Naive thymus-derived CD4-positive, alpha-beta T cell (primary cell): ENCODE measurements at regions not wholly inside any gene's neighbourhood (a gene's known extent, or its start where the extent isn't known, plus 50 kb on each side); places are given as distances from the start of the nearest gene placed in this dataset.

Source experiments
- ATAC-seq: fragments of 150-1000 bp; cut with Tn5 transposase; 2 replicates; pipeline ENCODE4 v1.10.0; 2021; ENCODE audit warnings: mild to moderate bottlenecking, moderate library complexity
- CTCF ChIA-PET: fragments of 350-600 bp; sonication (Branson Sonifier 250); formaldehyde crosslinking; loops from one replicate; lab custom pipeline; 2021; ENCODE audit warnings: antibody characterized with exemption; lab: Charles Lee
- POLR2A ChIA-PET: fragments of 350-600 bp; sonication (Branson Sonifier 250); formaldehyde crosslinking; loops from one replicate; lab custom pipeline; 2021; ENCODE audit warnings: antibody characterized with exemption, inconsistent platforms; lab: Charles Lee
- DNase-seq, 9 donors: peaks; one replicate each; pipeline versions ENCODE4 v3.0.0 to v3.0.0-alpha.2; 2020 to 2022; ENCODE audit warnings: mixed read lengths in 1 of 9
- H3K27ac ChIP-seq: one replicate; pipeline ENCODE4 v1.7.0; 2013; ENCODE audit warnings: mild to moderate bottlenecking, low read depth, low read length, moderate library complexity
- H3K27me3 ChIP-seq, 2 donors: one replicate each; pipeline ENCODE4 v1.7.0; 2013; ENCODE audit warnings: low read length in 2 of 2, mild to moderate bottlenecking in 2 of 2, moderate library complexity in 2 of 2; ENCODE audit not compliant: control insufficient read depth in 2 of 2, insufficient read depth in 2 of 2
- H3K36me3 ChIP-seq, 3 experiments: 1 replicate in 2 of 3; 2 replicates in 1 of 3; pipeline ENCODE4 v1.7.0; 2013; ENCODE audit warnings: low read length in 3 of 3, mild to moderate bottlenecking in 3 of 3, moderate library complexity in 1 of 3; ENCODE audit not compliant: insufficient read depth in 3 of 3, control insufficient read depth in 2 of 3
- H3K4me1 ChIP-seq, 2 donors: one replicate each; pipeline ENCODE4 v1.7.0; 2013; ENCODE audit warnings: low read length in 2 of 2, mild to moderate bottlenecking in 2 of 2, moderate library complexity in 1 of 2; ENCODE audit not compliant: control insufficient read depth in 2 of 2, insufficient read depth in 2 of 2
- H3K4me3 ChIP-seq: 2 replicates; pipeline ENCODE4 v1.7.0; 2013; ENCODE audit warnings: mild to moderate bottlenecking, low read length
- H3K9me3 ChIP-seq, 3 experiments: 1 replicate in 2 of 3; 2 replicates in 1 of 3; pipeline ENCODE4 v1.7.0; 2013; ENCODE audit warnings: low read length in 3 of 3; ENCODE audit not compliant: control insufficient read depth in 2 of 3
- H3K27ac Mint-ChIP-seq, 9 donors: one replicate each; pipeline ENCODE4 v1.8.0; 2020 to 2022; ENCODE audit warnings: mixed read lengths in 9 of 9, mild to moderate bottlenecking in 8 of 9, moderate library complexity in 5 of 9, inconsistent platforms in 2 of 9
- H3K27me3 Mint-ChIP-seq, 5 donors: one replicate each; pipeline ENCODE4 v1.8.0; 2021 to 2022; ENCODE audit warnings: mixed read lengths in 5 of 5, mild to moderate bottlenecking in 1 of 5
- H3K36me3 Mint-ChIP-seq, 5 donors: one replicate each; pipeline ENCODE4 v1.8.0; 2020 to 2022; ENCODE audit warnings: mixed read lengths in 5 of 5, mild to moderate bottlenecking in 3 of 5, inconsistent platforms in 1 of 5
- H3K4me1 Mint-ChIP-seq, 7 donors: one replicate each; pipeline ENCODE4 v1.8.0; 2020 to 2022; ENCODE audit warnings: mixed read lengths in 7 of 7, mild to moderate bottlenecking in 3 of 7, inconsistent platforms in 1 of 7
- H3K4me3 Mint-ChIP-seq, 10 donors: one replicate each; pipeline ENCODE4 v1.8.0; 2020 to 2022; ENCODE audit warnings: mild to moderate bottlenecking in 10 of 10, mixed read lengths in 10 of 10, moderate library complexity in 6 of 10, inconsistent platforms in 2 of 10
- H3K9me3 Mint-ChIP-seq, 11 donors: one replicate each; pipeline ENCODE4 v1.8.0; 2020 to 2022; ENCODE audit warnings: mixed read lengths in 11 of 11, mild to moderate bottlenecking in 4 of 11, inconsistent platforms in 1 of 11, moderate library complexity in 1 of 11
- intact Hi-C, 2 donors: fragments of 100-400 bp; cut with micrococcal nuclease; formaldehyde crosslinking; loops; one replicate each; pipeline ENCODE4 v1.15.1; 2023

- Histone ChIP-seq H3K4me3 (no peak overlapping the region), H3K27me3 (no peaks in the 10 kb centered on the region), H3K27ac (no peak overlapping the region), H3K36me3 (no peaks in the 10 kb centered on the region), H3K4me1 (no peaks in the 10 kb centered on the region), H3K9me3 (no peaks in the 10 kb centered on the region)
- H3K27ac Mint-ChIP-seq: no peak overlapping the region
- DNase-seq (no peak), ATAC-seq (no peak)
- no peaks in the 10 kb centered on the region for H3K27me3 Mint-ChIP-seq
- no peaks in the 10 kb centered on the region for H3K36me3 Mint-ChIP-seq
- H3K4me3 Mint-ChIP-seq: no peak overlapping the region
- POLR2A ChIA-PET: no interaction called here
- CTCF ChIA-PET: no interaction called here
- intact Hi-C loops: no loop called here
- H3K4me1 Mint-ChIP-seq: no peaks in the 10 kb centered on the region
- H3K9me3 Mint-ChIP-seq: peaks cover 0 to 22% (median 6%) of the 10 kb centered on the region in 11 donors
These were observed 1324.6 kb upstream of the NRXN1 start for GRCh38 chr2:52356556-52356955.

DNA sequence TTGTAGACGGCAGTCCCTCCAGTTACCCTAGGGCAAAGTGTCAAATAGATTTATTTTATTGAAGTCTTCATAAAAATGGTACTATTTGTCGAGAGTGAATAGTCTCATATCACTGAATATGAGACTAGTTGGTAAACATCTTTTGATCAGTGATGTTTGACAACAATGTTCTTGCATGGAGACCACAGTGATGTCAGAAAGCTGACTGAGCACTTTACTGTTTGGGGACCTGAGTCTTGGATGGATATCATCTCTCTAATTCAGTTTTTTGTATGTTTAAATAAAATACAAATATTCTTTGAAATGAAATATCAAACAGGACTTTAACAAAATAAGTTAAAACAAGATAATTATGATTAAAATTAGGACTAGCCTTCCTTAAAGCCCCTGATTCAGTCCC lies 1315.4 kb upstream of the NRXN1 start:
- intact Hi-C loops: no loop called here
- POLR2A ChIA-PET: no interaction called here
- H3K36me3 Mint-ChIP-seq: no peaks in the 10 kb centered on the region
- ATAC-seq (no peak), DNase-seq (no peak)
- Histone ChIP-seq H3K27me3 (no peaks in the 10 kb centered on the region), H3K27ac (no peak overlapping the region), H3K4me1 (no peaks in the 10 kb centered on the region), H3K4me3 (no peak overlapping the region), H3K9me3 (no peaks in the 10 kb centered on the region), H3K36me3 (no peaks in the 10 kb centered on the region)
- CTCF ChIA-PET: no interaction called here
- no peaks in the 10 kb centered on the region for H3K4me1 Mint-ChIP-seq
- H3K9me3 Mint-ChIP-seq: peaks cover 0 to 26% (median 6%) of the 10 kb centered on the region in 11 donors
- no peaks in the 10 kb centered on the region for H3K27me3 Mint-ChIP-seq
- H3K4me3 Mint-ChIP-seq: no peak overlapping the region
- H3K27ac Mint-ChIP-seq: no peak overlapping the region

DNA sequence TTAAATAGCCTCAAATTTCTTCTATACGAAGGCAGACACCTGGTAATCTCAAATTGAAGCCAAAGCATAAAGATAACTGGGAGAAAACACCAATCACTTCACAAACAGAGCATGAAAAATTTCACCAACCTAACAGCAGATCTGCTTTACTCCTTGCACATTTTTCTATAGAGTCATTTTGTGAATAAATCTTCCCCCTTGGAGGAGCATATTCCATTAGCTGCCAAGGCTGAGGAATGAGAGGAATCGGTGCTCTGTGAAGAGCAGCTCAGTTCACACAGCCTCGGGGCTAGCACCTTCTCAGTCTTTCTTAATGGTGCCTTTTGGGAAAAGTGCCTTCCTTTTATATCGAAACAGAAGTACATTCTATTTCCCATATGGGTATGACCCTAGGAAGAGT lies 1313.7 kb upstream of the NRXN1 start:
- Histone ChIP-seq H3K27me3 (no peaks in the 10 kb centered on the region), H3K36me3 (no peaks in the 10 kb centered on the region), H3K4me1 (no peaks in the 10 kb centered on the region), H3K4me3 (no peak overlapping the region), H3K9me3 (no peaks in the 10 kb centered on the region), H3K27ac (no peak overlapping the region)
- ChIA-PET CTCF (no interaction called here), POLR2A (no interaction called here)
- no peak for DNase-seq
- H3K27ac Mint-ChIP-seq: no peak overlapping the region
- no peaks in the 10 kb centered on the region for H3K27me3 Mint-ChIP-seq
- peaks cover 0 to 32% (median 6%) of the 10 kb centered on the region in 11 donors for H3K9me3 Mint-ChIP-seq
- ATAC-seq: no peak
- H3K4me1 Mint-ChIP-seq: no peaks in the 10 kb centered on the region
- no peaks in the 10 kb centered on the region for H3K36me3 Mint-ChIP-seq
- intact Hi-C loops: no loop called here
- no peak overlapping the region for H3K4me3 Mint-ChIP-seq

GRCh38 chr2:52345082-52345481 lies 1313.2 kb upstream of the NRXN1 start:
- intact Hi-C loops: no loop called here
- Histone ChIP-seq H3K36me3 (no peaks in the 10 kb centered on the region), H3K9me3 (no peaks in the 10 kb centered on the region), H3K4me1 (no peaks in the 10 kb centered on the region), H3K27ac (no peak overlapping the region), H3K27me3 (no peaks in the 10 kb centered on the region), H3K4me3 (no peak overlapping the region)
- Mint-ChIP-seq H3K4me3 (no peak overlapping the region), H3K36me3 (no peaks in the 10 kb centered on the region), H3K27me3 (no peaks in the 10 kb centered on the region), H3K27ac (no peak overlapping the region), H3K4me1 (no peaks in the 10 kb centered on the region), H3K9me3 (peaks cover 0 to 30% (median 5%) of the 10 kb centered on the region in 11 donors)
- ATAC-seq (no peak), DNase-seq (no peak)
- ChIA-PET POLR2A (no interaction called here), CTCF (no interaction called here)

GRCh38 chr2:52343706-52344266 lies 1311.9 kb upstream of the NRXN1 start:
- Mint-ChIP-seq H3K27me3 (no peaks in the 10 kb centered on the region), H3K9me3 (peaks cover 0 to 19% (median 1%) of the 10 kb centered on the region in 11 donors), H3K4me1 (no peaks in the 10 kb centered on the region), H3K4me3 (no peak overlapping the region), H3K27ac (no peak overlapping the region), H3K36me3 (no peaks in the 10 kb centered on the region)
- H3K9me3 ChIP-seq: no peaks in the 10 kb centered on the region
- ChIA-PET CTCF (no interaction called here), POLR2A (no interaction called here)
- ATAC-seq (no peak), DNase-seq (no peak)
- H3K4me1 ChIP-seq: no peaks in the 10 kb centered on the region
- intact Hi-C loops: no loop called here
- H3K27me3 ChIP-seq: no peaks in the 10 kb centered on the region
- no peak overlapping the region for H3K27ac ChIP-seq
- no peak overlapping the region for H3K4me3 ChIP-seq
- H3K36me3 ChIP-seq: no peaks in the 10 kb centered on the region

- H3K36me3 Mint-ChIP-seq: no peaks in the 10 kb centered on the region
- H3K27me3 Mint-ChIP-seq: no peaks in the 10 kb centered on the region
- H3K36me3 ChIP-seq: no peaks in the 10 kb centered on the region
- no peaks in the 10 kb centered on the region for H3K4me1 Mint-ChIP-seq
- no peak overlapping the region for H3K27ac Mint-ChIP-seq
- H3K9me3 Mint-ChIP-seq: peaks cover 0 to 17% (median 2%) of the 10 kb centered on the region in 11 donors
- no peak overlapping the region for H3K4me3 Mint-ChIP-seq
- H3K4me1 ChIP-seq: no peaks in the 10 kb centered on the region
- no peak overlapping the region for H3K27ac ChIP-seq
- no peak for DNase-seq
- ChIA-PET CTCF (no interaction called here), POLR2A (no interaction called here)
- H3K9me3 ChIP-seq: no peaks in the 10 kb centered on the region
- H3K27me3 ChIP-seq: no peaks in the 10 kb centered on the region
- intact Hi-C loops: no loop called here
- no peak overlapping the region for H3K4me3 ChIP-seq
- ATAC-seq: no peak
These were observed 1311.1 kb upstream of the NRXN1 start for GRCh38 chr2:52343010-52343409.

DNA sequence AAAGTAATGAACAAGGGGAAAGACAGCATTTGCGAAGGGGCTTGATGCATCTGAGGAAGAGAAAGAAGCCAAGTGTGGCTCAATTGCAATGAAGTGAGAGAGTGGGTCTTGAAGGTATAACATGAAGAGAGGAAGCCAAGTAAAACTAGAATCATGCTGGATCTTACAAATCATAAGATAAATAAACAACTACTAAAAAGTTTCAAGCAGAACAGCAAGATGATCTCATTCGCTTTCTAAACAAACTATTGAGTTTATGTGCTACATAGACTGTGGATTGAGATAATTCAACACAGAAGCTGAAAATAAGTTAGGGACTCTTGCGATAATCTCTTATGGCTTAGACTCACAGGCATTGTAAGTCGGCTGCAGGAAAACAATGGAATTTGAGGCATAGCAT lies 1310.5 kb upstream of the NRXN1 start:
- H3K27ac Mint-ChIP-seq: no peak overlapping the region
- intact Hi-C loops: no loop called here
- no peaks in the 10 kb centered on the region for H3K4me1 Mint-ChIP-seq
- H3K36me3 ChIP-seq: no peaks in the 10 kb centered on the region
- CTCF ChIA-PET: no interaction called here
- no peak for DNase-seq
- peaks cover 0 to 17% (median 3%) of the 10 kb centered on the region in 11 donors for H3K9me3 Mint-ChIP-seq
- no peak for ATAC-seq
- no peak overlapping the region for H3K4me3 ChIP-seq
- no peaks in the 10 kb centered on the region for H3K36me3 Mint-ChIP-seq
- H3K27me3 ChIP-seq: no peaks in the 10 kb centered on the region
- no peaks in the 10 kb centered on the region for H3K27me3 Mint-ChIP-seq
- no peaks in the 10 kb centered on the region for H3K4me1 ChIP-seq
- H3K4me3 Mint-ChIP-seq: no peak overlapping the region
- no peaks in the 10 kb centered on the region for H3K9me3 ChIP-seq
- no peak overlapping the region for H3K27ac ChIP-seq
- POLR2A ChIA-PET: no interaction called here
